Activated CD4-positive, alpha-beta T cell treated with anti-CD3 and anti-CD28 coated beads for 36 hours (primary cell): ENCODE measurements at regions not wholly inside any gene's neighbourhood (a gene's known extent, or its start where the extent isn't known, plus 50 kb on each side); places are given as distances from the start of the nearest gene placed in this dataset.

ENCODE experiments used
- ATAC-seq: fragments of 200-7000 bp; cut with Tn5 transposase; one replicate; pipeline ENCODE4 v1.10.0; 2021; ENCODE audit warnings: mild to moderate bottlenecking, moderate library complexity
- CTCF ChIA-PET: fragments of 350-600 bp; sonication (Branson Sonifier 250); formaldehyde crosslinking; loops from one replicate; lab custom pipeline; 2021; ENCODE audit warnings: antibody characterized with exemption; lab: Charles Lee
- POLR2A ChIA-PET: fragments of 350-600 bp; sonication (Branson Sonifier 250); formaldehyde crosslinking; loops from one replicate; lab custom pipeline; 2021; ENCODE audit warnings: antibody characterized with exemption, inconsistent platforms; lab: Charles Lee
- DNase-seq: peaks from one replicate; pipeline ENCODE4 v3.0.0-alpha.2; 2020
- H3K27ac Mint-ChIP-seq: one replicate; pipeline ENCODE4 v1.8.0; 2021; ENCODE audit warnings: mixed read lengths
- H3K27me3 Mint-ChIP-seq: one replicate; pipeline ENCODE4 v1.8.0; 2021; ENCODE audit warnings: mixed read lengths
- H3K36me3 Mint-ChIP-seq: one replicate; pipeline ENCODE4 v1.8.0; 2021; ENCODE audit warnings: low read depth, mixed read lengths
- H3K4me1 Mint-ChIP-seq: one replicate; pipeline ENCODE4 v1.8.0; 2021; ENCODE audit warnings: mixed read lengths
- H3K4me3 Mint-ChIP-seq: one replicate; pipeline ENCODE4 v1.8.0; 2021; ENCODE audit warnings: mild to moderate bottlenecking, moderate library complexity, mixed read lengths
- H3K9me3 Mint-ChIP-seq: one replicate; pipeline ENCODE4 v1.8.0; 2021; ENCODE audit warnings: low read depth, mixed read lengths
- intact Hi-C, 2 experiments: fragments of 100-400 bp; cut with DNase I in 1 of 2; cut with micrococcal nuclease in 1 of 2; formaldehyde crosslinking; loops; one replicate each; pipeline versions ENCODE4 v1.14.2 to v1.15.1; 2022 to 2024; cut with DNase I, micrococcal nuclease

- DNase-seq (no peak), ATAC-seq (no peak)
- Mint-ChIP-seq H3K27me3 (peaks cover 6% of the 10 kb centered on the region), H3K4me3 (no peak overlapping the region), H3K4me1 (no peaks in the 10 kb centered on the region), H3K27ac (no peak overlapping the region), H3K36me3 (no peaks in the 10 kb centered on the region), H3K9me3 (no peaks in the 10 kb centered on the region)
- ChIA-PET CTCF (no interaction called here), POLR2A (no interaction called here)
- intact Hi-C loops, result no loop called here
These were observed 387.9 kb downstream of the BUD13 start for GRCh38 chr11:116384876-116385275.

GRCh38 chr11:116384407-116384806 is 388.4 kb downstream of the BUD13 start:
- no peak for ATAC-seq
- no peaks in the 10 kb centered on the region for H3K4me1 Mint-ChIP-seq
- H3K9me3 Mint-ChIP-seq, result no peaks in the 10 kb centered on the region
- ChIA-PET CTCF (interaction anchor here (0.7 kb wide), 1 partner anchor 14 kb away, joined by 5 read pairs; no protein-coding TSS in a partner anchor), POLR2A (no interaction called here)
- intact Hi-C loops, result no loop called here
- DNase-seq, result no peak
- H3K4me3 Mint-ChIP-seq, result no peak overlapping the region
- H3K27ac Mint-ChIP-seq, result no peak overlapping the region
- H3K27me3 Mint-ChIP-seq, result peaks cover 6% of the 10 kb centered on the region
- H3K36me3 Mint-ChIP-seq, result no peaks in the 10 kb centered on the region

GRCh38 chr11:116379185-116379828 is 393.5 kb downstream of the BUD13 start:
- ChIA-PET CTCF (interaction anchor here (0.5 to 0.8 kb wide), 2 partner anchors 336 to 1389 kb away, joined by 3 read pairs; no protein-coding TSS in a partner anchor), POLR2A (no interaction called here)
- intact Hi-C loops, result loop anchor here in 1 of 2 experiments (5.0 kb wide), 1 partner anchor 228 kb away; no protein-coding TSS in a partner anchor
- DNase-seq (peak; percentile 37), ATAC-seq (no peak)
- H3K4me3 Mint-ChIP-seq, result no peak overlapping the region
- no peak overlapping the region for H3K27ac Mint-ChIP-seq
- H3K4me1 Mint-ChIP-seq, result no peaks in the 10 kb centered on the region
- no peaks in the 10 kb centered on the region for H3K9me3 Mint-ChIP-seq
- no peaks in the 10 kb centered on the region for H3K36me3 Mint-ChIP-seq
- H3K27me3 Mint-ChIP-seq, result peaks cover 13% of the 10 kb centered on the region

GRCh38 chr11:116376547-116376946 is 396.2 kb downstream of the BUD13 start:
- Mint-ChIP-seq H3K9me3 (no peaks in the 10 kb centered on the region), H3K27me3 (peaks cover 8% of the 10 kb centered on the region), H3K4me1 (no peaks in the 10 kb centered on the region), H3K36me3 (no peaks in the 10 kb centered on the region), H3K27ac (no peak overlapping the region), H3K4me3 (no peak overlapping the region)
- CTCF ChIA-PET, result no interaction called here
- intact Hi-C loops, result loop anchor here in 1 of 2 experiments (5.0 kb wide), 1 partner anchor 231 kb away; no protein-coding TSS in a partner anchor
- ATAC-seq (no peak), DNase-seq (no peak)
- POLR2A ChIA-PET, result no interaction called here

DNA sequence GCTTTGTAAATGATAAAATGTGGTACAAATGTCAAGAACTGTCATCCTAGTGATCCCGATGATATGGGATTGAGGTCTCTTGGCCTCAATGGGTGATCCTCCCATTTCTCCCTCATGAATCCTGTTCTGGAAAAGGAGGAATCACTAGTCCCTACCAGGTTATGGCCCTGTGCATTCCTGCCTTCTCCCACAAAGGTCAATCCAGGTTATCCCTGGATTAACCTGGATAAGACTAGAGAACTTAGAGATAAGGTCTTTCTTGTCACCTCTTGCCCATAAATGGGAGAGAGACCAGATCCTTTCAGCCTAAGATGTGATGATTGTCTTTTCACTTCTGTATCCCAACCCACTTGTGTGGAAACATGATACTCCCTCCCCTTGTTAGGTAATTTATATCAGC is 396.7 kb downstream of the BUD13 start:
- CTCF ChIA-PET, result interaction anchor here (0.7 kb wide), 1 partner anchor 20 kb away, joined by 3 read pairs; no protein-coding TSS in a partner anchor
- DNase-seq (no peak), ATAC-seq (no peak)
- Mint-ChIP-seq H3K27me3 (peaks cover 6% of the 10 kb centered on the region), H3K4me3 (no peak overlapping the region), H3K4me1 (no peaks in the 10 kb centered on the region), H3K36me3 (no peaks in the 10 kb centered on the region), H3K9me3 (no peaks in the 10 kb centered on the region), H3K27ac (no peak overlapping the region)
- POLR2A ChIA-PET, result no interaction called here
- intact Hi-C loops, result loop anchor here in 1 of 2 experiments (5.0 kb wide), 1 partner anchor 231 kb away; no protein-coding TSS in a partner anchor

- ATAC-seq (no peak), DNase-seq (no peak)
- Mint-ChIP-seq H3K4me3 (no peak overlapping the region), H3K27me3 (peaks cover 6% of the 10 kb centered on the region), H3K27ac (no peak overlapping the region), H3K9me3 (no peaks in the 10 kb centered on the region), H3K4me1 (no peaks in the 10 kb centered on the region), H3K36me3 (no peaks in the 10 kb centered on the region)
- CTCF ChIA-PET, result interaction anchor here (0.7 kb wide), 1 partner anchor 19 kb away, joined by 3 read pairs; no protein-coding TSS in a partner anchor
- intact Hi-C loops, result loop anchor here in 1 of 2 experiments (5.0 kb wide), 1 partner anchor 232 kb away; no protein-coding TSS in a partner anchor
- POLR2A ChIA-PET, result no interaction called here
These were observed 397.6 kb downstream of the BUD13 start for GRCh38 chr11:116375221-116375620.

DNA sequence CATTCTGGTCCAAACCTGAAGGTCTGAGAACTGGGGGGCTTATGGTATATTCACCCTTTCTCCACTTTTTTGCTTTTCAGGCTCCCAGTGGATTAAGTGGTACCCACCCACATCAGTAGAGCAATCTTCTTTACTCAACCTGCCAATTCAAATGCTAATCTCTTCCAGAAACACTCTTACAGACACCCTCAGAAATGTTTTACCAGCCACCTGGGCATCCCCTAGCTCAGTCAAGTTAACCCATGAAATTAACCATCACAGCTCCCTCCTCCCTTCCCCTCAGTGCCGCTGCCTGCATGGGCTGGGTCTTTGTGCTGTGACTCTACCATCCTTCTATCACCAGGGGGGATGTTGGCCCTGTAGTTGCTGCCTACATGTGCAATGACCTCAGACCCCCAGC is 398.7 kb downstream of the BUD13 start:
- H3K36me3 Mint-ChIP-seq, result no peaks in the 10 kb centered on the region
- peaks cover 6% of the 10 kb centered on the region for H3K27me3 Mint-ChIP-seq
- ATAC-seq (no peak), DNase-seq (no peak)
- H3K4me1 Mint-ChIP-seq, result no peaks in the 10 kb centered on the region
- no peaks in the 10 kb centered on the region for H3K9me3 Mint-ChIP-seq
- ChIA-PET CTCF (no interaction called here), POLR2A (no interaction called here)
- H3K27ac Mint-ChIP-seq, result no peak overlapping the region
- intact Hi-C loops, result no loop called here
- H3K4me3 Mint-ChIP-seq, result no peak overlapping the region

DNA sequence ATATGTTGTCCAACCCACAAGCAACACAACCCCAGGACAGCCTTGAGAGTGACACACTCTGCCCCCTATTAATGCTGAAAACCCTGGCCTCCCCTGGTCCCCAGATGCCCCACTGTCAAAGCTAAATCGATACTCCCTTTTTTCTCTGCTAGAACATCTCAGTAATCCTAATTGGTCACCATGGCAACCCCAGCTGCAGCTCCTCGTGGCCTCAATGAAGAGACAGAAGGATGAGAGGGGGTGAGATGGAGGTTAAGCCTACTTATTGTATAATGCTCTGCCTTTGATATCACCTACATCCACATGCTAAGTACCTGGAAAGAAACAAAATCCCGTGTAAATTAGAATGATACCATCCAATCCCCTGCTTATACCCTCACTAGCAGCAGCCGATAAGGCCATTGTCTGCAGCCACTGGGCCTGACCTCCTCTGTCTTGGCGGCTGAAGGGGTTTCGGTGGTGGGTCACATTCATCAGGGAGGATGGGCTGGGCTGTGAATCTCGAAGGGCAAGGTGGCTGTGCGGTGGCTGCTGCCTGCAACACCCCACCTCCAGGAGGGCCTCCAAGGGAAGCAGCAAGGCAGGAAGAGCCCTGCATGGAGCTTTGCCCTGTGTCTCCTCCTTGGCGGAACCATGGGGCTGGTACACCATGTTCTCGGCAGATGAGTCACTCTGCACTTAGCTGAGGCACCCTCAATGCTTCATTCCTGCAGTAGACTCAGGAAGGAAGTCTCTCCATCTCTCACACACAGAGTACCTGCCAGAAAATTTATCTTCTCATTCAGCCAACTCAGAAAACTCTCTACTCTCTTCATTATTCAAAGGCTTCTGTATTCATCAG is 399.5 kb downstream of the BUD13 start:
- intact Hi-C loops, result no loop called here
- no peaks in the 10 kb centered on the region for H3K9me3 Mint-ChIP-seq
- H3K27ac Mint-ChIP-seq, result no peak overlapping the region
- ChIA-PET CTCF (interaction anchor here (0.7 kb wide), 1 partner anchor 25 kb away, joined by 3 read pairs; no protein-coding TSS in a partner anchor), POLR2A (no interaction called here)
- no peak overlapping the region for H3K4me3 Mint-ChIP-seq
- H3K27me3 Mint-ChIP-seq, result peaks cover 6% of the 10 kb centered on the region
- ATAC-seq (no peak), DNase-seq (no peak)
- H3K36me3 Mint-ChIP-seq, result no peaks in the 10 kb centered on the region
- no peaks in the 10 kb centered on the region for H3K4me1 Mint-ChIP-seq

DNA sequence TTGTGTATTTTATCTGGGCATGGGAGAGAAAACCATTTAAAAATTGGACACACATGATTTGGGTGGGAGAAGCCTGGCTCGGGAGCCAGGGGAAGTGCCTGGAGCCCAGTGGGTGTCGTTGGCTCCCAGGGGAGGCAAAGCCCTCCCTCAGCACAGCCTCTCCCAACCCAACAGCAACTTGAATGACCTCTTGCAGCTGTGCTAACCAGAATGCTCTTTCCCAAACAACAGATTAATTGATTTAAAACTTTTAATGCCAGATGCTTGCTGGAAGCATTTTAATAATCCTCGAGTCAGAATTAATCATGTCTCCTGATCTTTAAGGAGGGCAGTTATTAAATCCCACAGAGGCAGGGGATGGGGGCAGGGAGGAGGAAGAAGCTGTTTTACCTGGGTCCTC is 401.6 kb downstream of the BUD13 start:
- Mint-ChIP-seq H3K4me3 (no peak overlapping the region), H3K27me3 (peaks cover 5% of the 10 kb centered on the region), H3K9me3 (no peaks in the 10 kb centered on the region), H3K4me1 (no peaks in the 10 kb centered on the region), H3K36me3 (no peaks in the 10 kb centered on the region), H3K27ac (no peak overlapping the region)
- ChIA-PET CTCF (interaction anchor here (1.2 kb wide), 1 partner anchor 13 kb away, joined by 5 read pairs; no protein-coding TSS in a partner anchor), POLR2A (no interaction called here)
- DNase-seq (no peak), ATAC-seq (no peak)
- intact Hi-C loops, result no loop called here

- H3K27me3 Mint-ChIP-seq, result peaks cover 5% of the 10 kb centered on the region
- no peak overlapping the region for H3K27ac Mint-ChIP-seq
- ChIA-PET CTCF (interaction anchor here (0.5 kb wide), 1 partner anchor 161 kb away, joined by 3 read pairs; no protein-coding TSS in a partner anchor), POLR2A (no interaction called here)
- no peaks in the 10 kb centered on the region for H3K9me3 Mint-ChIP-seq
- no peak for DNase-seq
- no peak overlapping the region for H3K4me3 Mint-ChIP-seq
- ATAC-seq, result no peak
- H3K36me3 Mint-ChIP-seq, result no peaks in the 10 kb centered on the region
- intact Hi-C loops, result no loop called here
- H3K4me1 Mint-ChIP-seq, result no peaks in the 10 kb centered on the region
These were observed 404.0 kb downstream of the BUD13 start for GRCh38 chr11:116368784-116369183.

DNA sequence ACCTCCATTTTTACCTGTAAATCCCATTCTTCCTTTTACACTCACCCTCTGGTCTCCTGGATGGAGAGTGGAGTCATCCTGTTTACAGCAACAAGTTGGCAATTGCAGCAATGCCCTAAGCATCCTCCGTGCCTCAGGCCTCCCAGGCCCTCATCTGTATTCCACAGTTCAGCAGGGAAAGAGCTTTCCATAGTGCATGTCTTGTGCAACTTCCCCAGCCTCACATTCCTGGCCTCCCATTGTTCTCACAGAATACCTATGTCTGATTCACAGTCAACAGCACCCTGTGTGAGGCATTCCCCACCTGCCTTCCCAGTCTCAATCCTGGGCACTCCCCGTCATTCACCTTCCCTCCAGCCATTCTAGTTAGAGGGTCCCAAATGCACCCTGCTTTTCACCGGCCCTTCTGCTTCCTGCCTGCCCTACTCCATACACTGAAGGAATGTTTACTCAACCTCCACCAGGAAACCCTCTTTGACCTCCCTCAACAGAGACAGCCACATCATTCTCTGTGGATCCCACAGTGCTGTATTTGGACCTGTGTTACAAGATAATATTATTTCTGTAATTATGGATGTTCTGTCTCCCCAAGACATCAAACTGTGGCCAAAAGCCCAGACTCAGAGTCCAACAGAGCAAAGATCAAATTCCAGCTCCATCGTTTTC is 405.7 kb downstream of the BUD13 start:
- Mint-ChIP-seq H3K4me3 (no peak overlapping the region), H3K27ac (no peak overlapping the region), H3K9me3 (no peaks in the 10 kb centered on the region), H3K36me3 (no peaks in the 10 kb centered on the region), H3K27me3 (peaks cover 5% of the 10 kb centered on the region), H3K4me1 (no peaks in the 10 kb centered on the region)
- DNase-seq, result no peak
- ChIA-PET CTCF (interaction anchor here (0.6 kb wide), 1 partner anchor 118 kb away, joined by 3 read pairs; no protein-coding TSS in a partner anchor), POLR2A (no interaction called here)
- intact Hi-C loops, result no loop called here
- ATAC-seq, result no peak
